Urothelium cell line (cell line): ENCODE measurements at regions not wholly inside any gene's neighbourhood (a gene's known extent, or its start where the extent isn't known, plus 50 kb on each side); places are given as distances from the start of the nearest gene placed in this dataset.
"Not testable (repeated sequence)": the region's sequence is repeated elsewhere in the genome, so short reads cannot be mapped to it uniquely, and the experiment has no call there.

Experiments
- DNase-seq: peaks from one replicate; pipeline ENCODE4 v3.0.0; 2011; ENCODE audit warnings: low spot score, mixed read lengths
- FAIRE-seq: peaks from 2 replicates; lab custom pipeline; 2011; peaks lifted over from hg19 to GRCh38; lab: Jason Lieb, UNC

- FAIRE-seq (no peak), DNase-seq (no peak)
Measured at GRCh38 chr4:123535037-123535748, 138.6 kb downstream of the SPRY1 start.

GRCh38 chr4:123536225-123536624, 139.6 kb downstream of the SPRY1 start:
- DNase-seq (no peak), FAIRE-seq (no peak)

GRCh38 chr4:123537906-123538402, 141.4 kb downstream of the SPRY1 start:
- DNase-seq, FAIRE-seq: not testable (repeated sequence)

- DNase-seq = no peak
- FAIRE-seq = no peak
Measured at GRCh38 chr4:123545667-123546572, 149.3 kb downstream of the SPRY1 start.

GRCh38 chr4:123546573-123547060, 150.0 kb downstream of the SPRY1 start:
- DNase-seq = no peak
- FAIRE-seq = no peak

- DNase-seq (no peak), FAIRE-seq (no peak)
Measured at GRCh38 chr4:123547216-123548165, 150.9 kb downstream of the SPRY1 start.

GRCh38 chr4:123553279-123553678, 156.7 kb downstream of the SPRY1 start:
- DNase-seq (no peak), FAIRE-seq (no peak)

- FAIRE-seq = no peak
- DNase-seq = no peak
Measured at GRCh38 chr4:123553733-123554637, 157.4 kb downstream of the SPRY1 start.

- FAIRE-seq (no peak), DNase-seq (peak; percentile 9)
Measured at GRCh38 chr4:123554801-123555232, 158.2 kb downstream of the SPRY1 start.

GRCh38 chr4:123555233-123555806, 158.7 kb downstream of the SPRY1 start:
- FAIRE-seq = no peak

GRCh38 chr4:123555807-123556273, 159.2 kb downstream of the SPRY1 start:
- FAIRE-seq = no peak

More at GRCh38 chr4:123555233-123555806, 158.7 kb downstream of the SPRY1 start:
- DNase-seq = peak; percentile 57

GRCh38 chr4:123556526-123556925, 159.9 kb downstream of the SPRY1 start:
- no peak for FAIRE-seq
- DNase-seq = no peak

More at GRCh38 chr4:123555807-123556273, 159.2 kb downstream of the SPRY1 start:
- peak; percentile 31 for DNase-seq

- no peak for FAIRE-seq
- DNase-seq = no peak
Measured at GRCh38 chr4:123557857-123558536, 161.4 kb downstream of the SPRY1 start.

GRCh38 chr4:123558865-123559264, 162.3 kb downstream of the SPRY1 start:
- DNase-seq = no peak
- FAIRE-seq = no peak

GRCh38 chr4:123559955-123560871, 163.6 kb downstream of the SPRY1 start:
- DNase-seq (no peak), FAIRE-seq (no peak)

- FAIRE-seq (no peak), DNase-seq (no peak)
Measured at GRCh38 chr4:123561525-123561924, 164.9 kb downstream of the SPRY1 start.
